ENCODE measurements at regions not wholly inside any gene's neighbourhood (a gene's known extent, or its start where the extent isn't known, plus 50 kb on each side); places are given as distances from the start of the nearest gene placed in this dataset.

GRCh38 chr7:116310141-116310540 lies 99.8 kb downstream of the TES start:
- DNase-seq, result no peak

- DNase-seq, result no peak
Measured at GRCh38 chr7:116311259-116311658, 100.9 kb downstream of the TES start.

GRCh38 chr7:116311816-116312471 lies 101.6 kb downstream of the TES start:
- no peak for DNase-seq

GRCh38 chr7:116315293-116315692 lies 105.0 kb downstream of the TES start:
- no peak for DNase-seq

- DNase-seq, result no peak
Measured at GRCh38 chr7:116315803-116316202, 105.5 kb downstream of the TES start.

- DNase-seq, result peak; percentile 20
Measured at GRCh38 chr7:116316838-116317628, 106.7 kb downstream of the TES start.

GRCh38 chr7:116317907-116318306 lies 107.6 kb downstream of the TES start:
- DNase-seq, result no peak

GRCh38 chr7:116322541-116322940 lies 112.2 kb downstream of the TES start:
- no peak for DNase-seq

- no peak for DNase-seq
Measured at GRCh38 chr7:116324582-116324981, 114.2 kb downstream of the TES start.

- no peak for DNase-seq
Measured at GRCh38 chr7:116325517-116325916, 115.2 kb downstream of the TES start.

GRCh38 chr7:116327135-116327534 lies 116.8 kb downstream of the TES start:
- no peak for DNase-seq

- no peak for DNase-seq
Measured at GRCh38 chr7:116327752-116328151, 117.4 kb downstream of the TES start.

GRCh38 chr7:116328161-116328560 lies 117.8 kb downstream of the TES start:
- no peak for DNase-seq

GRCh38 chr7:116329686-116330503 lies 119.6 kb downstream of the TES start:
- DNase-seq, result no peak

- no peak for DNase-seq
Measured at GRCh38 chr7:116331020-116331419, 120.7 kb downstream of the TES start.

GRCh38 chr7:116332766-116333165 lies 122.4 kb downstream of the TES start:
- no peak for DNase-seq

GRCh38 chr7:116334555-116334954 lies 124.2 kb downstream of the TES start:
- no peak for DNase-seq

- no peak for DNase-seq
Measured at GRCh38 chr7:116337018-116337417, 126.7 kb downstream of the TES start.

GRCh38 chr7:116337800-116338199 lies 127.5 kb downstream of the TES start:
- DNase-seq, result no peak

- no peak for DNase-seq
Measured at GRCh38 chr7:116339564-116339963, 129.2 kb downstream of the TES start.

- no peak for DNase-seq
Measured at GRCh38 chr7:116340201-116340847, 130.0 kb downstream of the TES start.

GRCh38 chr7:116340943-116341907 lies 130.9 kb downstream of the TES start:
- no peak for DNase-seq
